Caco-2 (cell line): ENCODE measurements at regions not wholly inside any gene's neighbourhood (a gene's known extent, or its start where the extent isn't known, plus 50 kb on each side); places are given as distances from the start of the nearest gene placed in this dataset.

ENCODE experiments used
- BruUV-seq: library from RNA; stranded (reverse); fragments of 400-500 nt; replicated peaks from 2 replicates; lab custom pipeline; 2021; lab: Mats Ljungman, UMichigan
- CTCF ChIA-PET: fragments of 300-600 bp; sonication (Branson Sonifier 250); formaldehyde crosslinking; loops from one replicate; lab custom pipeline; 2022; ENCODE audit warnings: antibody characterized with exemption; lab: Charles Lee
- POLR2A ChIA-PET: fragments of 300-600 bp; sonication (Branson Sonifier 250); formaldehyde crosslinking; loops from one replicate; lab custom pipeline; 2022; ENCODE audit warnings: antibody characterized with exemption; lab: Charles Lee
- DNase-seq, 2 experiments: peaks; one replicate each; pipeline versions ENCODE4 v3.0.0 to v3.0.0-alpha.2; 2020 to 2022
- H3K27me3 ChIP-seq: replicated peaks from 2 replicates; pipeline ENCODE4 v1.6.0; 2011; ENCODE audit warnings: low read length; ENCODE audit not compliant: control insufficient read depth, insufficient read depth
- H3K36me3 ChIP-seq: 2 replicates; pipeline ENCODE4 v1.5.1; 2011; ENCODE audit warnings: low read length; ENCODE audit not compliant: control insufficient read depth, insufficient read depth
- H3K4me1 ChIP-seq: fragments of 250-450 bp; sonication (Bioruptor Pico); 2 replicates; pipeline ENCODE4 v1.5.1; 2020; ENCODE audit warnings: mild to moderate bottlenecking
- H3K4me3 ChIP-seq: 2 replicates; pipeline ENCODE4 v1.5.1; 2011; ENCODE audit warnings: low read depth, mild to moderate bottlenecking, control low read depth, low read length
- H3K9me3 ChIP-seq: fragments of 250-450 bp; sonication (Bioruptor Pico); 2 replicates; pipeline ENCODE4 v1.5.1; 2020; ENCODE audit warnings: mild to moderate bottlenecking, moderate library complexity
- H3K27ac Mint-ChIP-seq: one replicate; pipeline ENCODE4 v1.8.0; 2022; ENCODE audit warnings: mixed read lengths; ENCODE audit not compliant: unreplicated experiment
- H3K27me3 Mint-ChIP-seq: one replicate; pipeline ENCODE4 v1.8.0; 2022; ENCODE audit warnings: mixed read lengths; ENCODE audit not compliant: insufficient read depth, unreplicated experiment
- H3K36me3 Mint-ChIP-seq: one replicate; pipeline ENCODE4 v1.8.0; 2022; ENCODE audit warnings: mild to moderate bottlenecking, mixed read lengths; ENCODE audit not compliant: insufficient read depth, unreplicated experiment
- H3K4me1 Mint-ChIP-seq: one replicate; pipeline ENCODE4 v1.8.0; 2022; ENCODE audit warnings: low read depth, mixed read lengths; ENCODE audit not compliant: unreplicated experiment
- H3K4me3 Mint-ChIP-seq: one replicate; pipeline ENCODE4 v1.8.0; 2022; ENCODE audit warnings: mild to moderate bottlenecking, moderate library complexity, mixed read lengths; ENCODE audit not compliant: unreplicated experiment
- H3K9me3 Mint-ChIP-seq: one replicate; pipeline ENCODE4 v1.8.0; 2022; ENCODE audit warnings: mixed read lengths; ENCODE audit not compliant: unreplicated experiment
- intact Hi-C: fragments of 100-400 bp; cut with micrococcal nuclease; formaldehyde crosslinking; loops from one replicate; pipeline ENCODE4 v1.10.0; 2022; ENCODE audit not compliant: unreplicated experiment
- TF ChIP-seq, protein P1 (sequence below), 2 experiments: fragments of 200-600 bp in 1 of 2; IDR thresholded peaks; 1 replicate in 1 of 2; 2 replicates in 1 of 2; pipeline versions ENCODE4 v1.5.1 to v1.8.0; 2011 to 2022; ENCODE audit warnings: antibody characterized with exemption in 1 of 2, control low read depth in 1 of 2, inconsistent platforms in 1 of 2, low read depth in 1 of 2, low read length in 1 of 2, mild to moderate bottlenecking in 1 of 2, moderate library complexity in 1 of 2; ENCODE audit not compliant: insufficient read depth in 1 of 2, severe bottlenecking in 1 of 2, unreplicated experiment in 1 of 2

GRCh38 chr17:71409137-71409536, 711.7 kb upstream of the SOX9 start:
- no peak overlapping the region for H3K27ac Mint-ChIP-seq
- intact Hi-C loops: no loop called here
- H3K36me3 Mint-ChIP-seq: no peaks in the 10 kb centered on the region

GRCh38 chr17:71409712-71410111, 711.1 kb upstream of the SOX9 start:
- H3K4me1 Mint-ChIP-seq: no peaks in the 10 kb centered on the region
- H3K9me3 ChIP-seq: no peaks in the 10 kb centered on the region
- no peak overlapping the region for H3K4me3 Mint-ChIP-seq
- H3K4me1 ChIP-seq: no peaks in the 10 kb centered on the region
- BruUV-seq: no TSS peak
- peaks cover 2% of the 10 kb centered on the region for H3K27me3 Mint-ChIP-seq
- ChIA-PET POLR2A (no interaction called here), CTCF (no interaction called here)
- no peak for DNase-seq
- H3K9me3 Mint-ChIP-seq: no peaks in the 10 kb centered on the region
- no peak overlapping the region for H3K4me3 ChIP-seq
- H3K27me3 ChIP-seq: no peaks in the 10 kb centered on the region
- H3K36me3 ChIP-seq: no peaks in the 10 kb centered on the region
- no peaks in the 10 kb centered on the region for H3K36me3 Mint-ChIP-seq
- no peak overlapping the region for H3K27ac Mint-ChIP-seq
- TF ChIP-seq, protein P1, sequence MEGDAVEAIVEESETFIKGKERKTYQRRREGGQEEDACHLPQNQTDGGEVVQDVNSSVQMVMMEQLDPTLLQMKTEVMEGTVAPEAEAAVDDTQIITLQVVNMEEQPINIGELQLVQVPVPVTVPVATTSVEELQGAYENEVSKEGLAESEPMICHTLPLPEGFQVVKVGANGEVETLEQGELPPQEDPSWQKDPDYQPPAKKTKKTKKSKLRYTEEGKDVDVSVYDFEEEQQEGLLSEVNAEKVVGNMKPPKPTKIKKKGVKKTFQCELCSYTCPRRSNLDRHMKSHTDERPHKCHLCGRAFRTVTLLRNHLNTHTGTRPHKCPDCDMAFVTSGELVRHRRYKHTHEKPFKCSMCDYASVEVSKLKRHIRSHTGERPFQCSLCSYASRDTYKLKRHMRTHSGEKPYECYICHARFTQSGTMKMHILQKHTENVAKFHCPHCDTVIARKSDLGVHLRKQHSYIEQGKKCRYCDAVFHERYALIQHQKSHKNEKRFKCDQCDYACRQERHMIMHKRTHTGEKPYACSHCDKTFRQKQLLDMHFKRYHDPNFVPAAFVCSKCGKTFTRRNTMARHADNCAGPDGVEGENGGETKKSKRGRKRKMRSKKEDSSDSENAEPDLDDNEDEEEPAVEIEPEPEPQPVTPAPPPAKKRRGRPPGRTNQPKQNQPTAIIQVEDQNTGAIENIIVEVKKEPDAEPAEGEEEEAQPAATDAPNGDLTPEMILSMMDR (IDR thresholded peaks at IDR 0.05; ENCODE audit: insufficient read depth in 1 of 2, low read depth in 1 of 2, low read length in 1 of 2, severe bottlenecking in 1 of 2, unreplicated experiment in 1 of 2): no peak
- intact Hi-C loops: no loop called here

More at GRCh38 chr17:71409137-71409536, 711.7 kb upstream of the SOX9 start:
- DNase-seq: no peak
- no peaks in the 10 kb centered on the region for H3K4me1 ChIP-seq
- TF ChIP-seq, protein P1 (IDR thresholded peaks at IDR 0.05; ENCODE audit: insufficient read depth in 1 of 2, low read depth in 1 of 2, low read length in 1 of 2, severe bottlenecking in 1 of 2, unreplicated experiment in 1 of 2): no peak
- no peaks in the 10 kb centered on the region for H3K9me3 ChIP-seq
- ChIA-PET CTCF (no interaction called here), POLR2A (no interaction called here)
- no peaks in the 10 kb centered on the region for H3K36me3 ChIP-seq
- H3K4me1 Mint-ChIP-seq: no peaks in the 10 kb centered on the region
- no peak overlapping the region for H3K4me3 ChIP-seq
- no TSS peak for BruUV-seq
- H3K4me3 Mint-ChIP-seq: no peak overlapping the region
- H3K27me3 Mint-ChIP-seq: no peaks in the 10 kb centered on the region
- H3K27me3 ChIP-seq: no peaks in the 10 kb centered on the region
- H3K9me3 Mint-ChIP-seq: no peaks in the 10 kb centered on the region

DNA sequence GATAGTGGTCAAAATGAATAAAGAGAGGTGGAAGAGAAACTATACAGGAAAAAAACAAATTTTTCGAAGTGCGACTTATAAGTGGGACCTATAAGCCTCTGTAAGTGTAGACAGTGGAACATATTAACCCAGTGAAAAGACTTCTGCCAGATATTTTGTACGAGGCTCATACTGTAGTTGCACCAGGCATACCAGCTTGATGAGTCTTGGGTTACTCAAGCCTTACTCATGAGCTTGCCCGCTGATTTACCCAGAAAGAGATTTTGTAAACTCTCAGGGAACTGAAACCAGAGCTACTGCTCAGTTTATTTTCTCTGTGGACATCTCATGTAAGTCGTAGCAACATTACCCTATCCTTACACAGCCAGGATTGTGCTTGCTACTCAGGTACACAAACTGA, 708.0 kb upstream of the SOX9 start:
- Histone ChIP-seq H3K27me3 (no peaks in the 10 kb centered on the region), H3K36me3 (no peaks in the 10 kb centered on the region), H3K4me1 (no peaks in the 10 kb centered on the region), H3K9me3 (no peaks in the 10 kb centered on the region), H3K4me3 (no peak overlapping the region)
- intact Hi-C loops: no loop called here
- H3K27me3 Mint-ChIP-seq: peaks cover 7% of the 10 kb centered on the region
- TF ChIP-seq, protein P1 (IDR thresholded peaks at IDR 0.05; ENCODE audit: insufficient read depth in 1 of 2, low read depth in 1 of 2, low read length in 1 of 2, severe bottlenecking in 1 of 2, unreplicated experiment in 1 of 2): no peak
- no peaks in the 10 kb centered on the region for H3K4me1 Mint-ChIP-seq
- H3K36me3 Mint-ChIP-seq: no peaks in the 10 kb centered on the region
- BruUV-seq: no TSS peak
- no peak overlapping the region for H3K4me3 Mint-ChIP-seq
- H3K9me3 Mint-ChIP-seq: no peaks in the 10 kb centered on the region
- no peak for DNase-seq
- CTCF ChIA-PET: no interaction called here
- POLR2A ChIA-PET: no interaction called here
- no peak overlapping the region for H3K27ac Mint-ChIP-seq
